ENCODE measurements at regions not wholly inside any gene's neighbourhood (a gene's known extent, or its start where the extent isn't known, plus 50 kb on each side); places are given as distances from the start of the nearest gene placed in this dataset.

DNA sequence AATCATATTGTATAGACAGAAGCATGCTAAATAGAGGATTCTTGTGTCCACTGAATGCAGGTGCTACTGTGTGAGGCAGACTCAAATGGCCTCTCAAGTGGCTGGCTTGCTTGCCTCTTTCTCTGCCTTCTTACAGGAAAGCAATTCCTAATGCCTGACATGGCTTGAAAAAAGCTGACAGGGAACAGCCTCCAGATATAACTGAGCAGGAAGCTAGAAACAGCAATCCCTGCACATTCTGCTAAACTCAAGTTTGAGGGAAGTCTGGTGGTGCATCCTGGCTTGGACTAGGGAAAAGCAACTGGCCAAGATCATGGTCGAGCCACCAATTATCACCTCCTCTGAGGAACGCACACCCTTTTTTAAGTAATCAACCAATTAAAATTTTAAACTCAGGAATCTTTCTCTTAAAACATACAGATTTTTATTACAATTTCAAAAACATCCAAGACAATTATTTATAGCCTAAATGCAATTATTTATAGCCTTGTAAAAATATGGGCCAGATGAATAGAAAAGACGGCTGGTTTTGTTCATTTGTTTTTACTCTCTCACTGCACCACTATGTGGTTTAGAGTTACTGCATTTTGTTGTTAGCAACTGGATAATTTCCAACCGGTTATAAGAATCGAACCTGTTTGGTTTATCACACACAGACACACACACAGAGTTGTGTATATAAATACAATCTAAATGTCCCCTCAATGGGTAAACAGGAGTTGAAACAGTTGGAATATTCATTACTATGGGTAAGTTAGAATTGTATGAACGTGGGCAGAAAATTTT, 290.9 kb upstream of the ANKRD55 start:
- 78% methylated on average over 6 of the region's 6 CpGs for WGBS (ENCODE audit: insufficient coverage, low coverage, low lambda C conversion rate, missing lambda C conversion rate)
- H3K9me3 ChIP-seq: no peaks in the 10 kb centered on the region
- no peak for DNase-seq
- peak; percentile 24 to 38 (median 32) for ATAC-seq
- intact Hi-C loops (cut with DNase I): no loop called here
- TF ChIP-seq POLR2A (IDR thresholded peaks at IDR 0.05): no peak
- TF ChIP-seq, protein P1, sequence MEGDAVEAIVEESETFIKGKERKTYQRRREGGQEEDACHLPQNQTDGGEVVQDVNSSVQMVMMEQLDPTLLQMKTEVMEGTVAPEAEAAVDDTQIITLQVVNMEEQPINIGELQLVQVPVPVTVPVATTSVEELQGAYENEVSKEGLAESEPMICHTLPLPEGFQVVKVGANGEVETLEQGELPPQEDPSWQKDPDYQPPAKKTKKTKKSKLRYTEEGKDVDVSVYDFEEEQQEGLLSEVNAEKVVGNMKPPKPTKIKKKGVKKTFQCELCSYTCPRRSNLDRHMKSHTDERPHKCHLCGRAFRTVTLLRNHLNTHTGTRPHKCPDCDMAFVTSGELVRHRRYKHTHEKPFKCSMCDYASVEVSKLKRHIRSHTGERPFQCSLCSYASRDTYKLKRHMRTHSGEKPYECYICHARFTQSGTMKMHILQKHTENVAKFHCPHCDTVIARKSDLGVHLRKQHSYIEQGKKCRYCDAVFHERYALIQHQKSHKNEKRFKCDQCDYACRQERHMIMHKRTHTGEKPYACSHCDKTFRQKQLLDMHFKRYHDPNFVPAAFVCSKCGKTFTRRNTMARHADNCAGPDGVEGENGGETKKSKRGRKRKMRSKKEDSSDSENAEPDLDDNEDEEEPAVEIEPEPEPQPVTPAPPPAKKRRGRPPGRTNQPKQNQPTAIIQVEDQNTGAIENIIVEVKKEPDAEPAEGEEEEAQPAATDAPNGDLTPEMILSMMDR (IDR thresholded peaks at IDR 0.05): no peak
- H3K36me3 ChIP-seq: no peaks in the 10 kb centered on the region
- H3K27ac ChIP-seq: peak overlapping the region in 1 of 3 donors; percentile 47
- H3K4me3 ChIP-seq: no peak overlapping the region
- H3K27me3 ChIP-seq: no peaks in the 10 kb centered on the region
- peaks cover 0 to 18% (median 0%) of the 10 kb centered on the region in 4 donors for H3K4me1 ChIP-seq

DNA sequence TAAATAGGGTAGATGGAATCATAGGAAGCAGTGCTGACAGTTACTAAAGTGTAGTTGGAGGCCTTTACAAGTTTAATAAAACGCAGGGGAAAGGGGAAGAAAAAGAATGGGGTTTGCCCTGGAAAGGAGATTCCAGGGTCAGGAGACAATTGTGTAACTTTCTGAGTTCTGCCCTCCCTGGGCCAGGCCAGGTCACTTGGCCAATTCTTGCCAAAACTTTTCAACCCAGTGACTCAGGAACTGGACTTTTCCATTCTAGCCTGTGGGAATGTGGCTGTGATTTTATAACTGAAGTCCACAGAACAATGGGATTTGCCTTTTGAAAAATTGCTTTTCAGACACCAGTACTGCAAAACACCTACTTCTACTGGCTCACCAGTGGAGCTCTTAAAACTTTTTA, 289.8 kb upstream of the ANKRD55 start:
- Histone ChIP-seq H3K4me3 (no peak overlapping the region), H3K27ac (peak overlapping the region in 1 of 3 donors; percentile 47), H3K9me3 (no peaks in the 10 kb centered on the region), H3K27me3 (no peaks in the 10 kb centered on the region), H3K4me1 (peaks cover 0 to 18% (median 0%) of the 10 kb centered on the region in 4 donors), H3K36me3 (no peaks in the 10 kb centered on the region)
- WGBS (ENCODE audit: insufficient coverage, low coverage, low lambda C conversion rate, missing lambda C conversion rate): 0% methylated on average over 1 of the region's 1 CpG
- TF ChIP-seq, protein P1 (IDR thresholded peaks at IDR 0.05): no peak
- intact Hi-C loops (cut with DNase I): no loop called here
- ATAC-seq: peak; percentile 84 to 97 (median 96)
- DNase-seq: peak; percentile 43 to 75 (median 66)

DNA sequence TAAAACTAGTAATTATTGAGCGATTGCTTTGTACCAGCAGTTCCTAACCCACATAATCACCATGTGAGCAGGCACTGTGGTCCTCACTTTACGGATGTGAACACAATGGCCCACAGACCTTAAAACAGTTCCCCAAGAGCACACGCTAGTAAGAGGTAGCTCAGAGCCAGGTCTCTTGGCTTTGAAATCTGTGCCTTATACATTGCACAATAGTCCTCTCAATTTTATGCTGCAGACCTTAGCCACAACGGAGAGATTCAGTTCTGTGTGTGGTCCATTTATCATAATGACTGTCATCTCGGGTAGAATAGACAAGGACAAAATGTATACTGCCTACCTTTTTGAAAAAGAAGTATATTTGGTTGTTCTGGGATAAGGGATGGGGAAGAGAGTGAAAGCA, 289.0 kb upstream of the ANKRD55 start:
- no peak overlapping the region for H3K27ac ChIP-seq
- intact Hi-C loops (cut with DNase I): no loop called here
- 45% methylated on average over 5 of the region's 5 CpGs for WGBS (ENCODE audit: insufficient coverage, low coverage, low lambda C conversion rate, missing lambda C conversion rate)
- no peak overlapping the region for H3K4me3 ChIP-seq
- TF ChIP-seq, protein P1 (IDR thresholded peaks at IDR 0.05): no peak
- no peak for TF ChIP-seq POLR2A (IDR thresholded peaks at IDR 0.05)
- H3K9me3 ChIP-seq: no peaks in the 10 kb centered on the region
- ATAC-seq (peak in 2 of 4 donors; percentile 13 to 41), DNase-seq (no peak)
- H3K36me3 ChIP-seq: no peaks in the 10 kb centered on the region
- no peaks in the 10 kb centered on the region for H3K27me3 ChIP-seq
- H3K4me1 ChIP-seq: peaks cover 0 to 20% (median 2%) of the 10 kb centered on the region in 4 donors

DNA sequence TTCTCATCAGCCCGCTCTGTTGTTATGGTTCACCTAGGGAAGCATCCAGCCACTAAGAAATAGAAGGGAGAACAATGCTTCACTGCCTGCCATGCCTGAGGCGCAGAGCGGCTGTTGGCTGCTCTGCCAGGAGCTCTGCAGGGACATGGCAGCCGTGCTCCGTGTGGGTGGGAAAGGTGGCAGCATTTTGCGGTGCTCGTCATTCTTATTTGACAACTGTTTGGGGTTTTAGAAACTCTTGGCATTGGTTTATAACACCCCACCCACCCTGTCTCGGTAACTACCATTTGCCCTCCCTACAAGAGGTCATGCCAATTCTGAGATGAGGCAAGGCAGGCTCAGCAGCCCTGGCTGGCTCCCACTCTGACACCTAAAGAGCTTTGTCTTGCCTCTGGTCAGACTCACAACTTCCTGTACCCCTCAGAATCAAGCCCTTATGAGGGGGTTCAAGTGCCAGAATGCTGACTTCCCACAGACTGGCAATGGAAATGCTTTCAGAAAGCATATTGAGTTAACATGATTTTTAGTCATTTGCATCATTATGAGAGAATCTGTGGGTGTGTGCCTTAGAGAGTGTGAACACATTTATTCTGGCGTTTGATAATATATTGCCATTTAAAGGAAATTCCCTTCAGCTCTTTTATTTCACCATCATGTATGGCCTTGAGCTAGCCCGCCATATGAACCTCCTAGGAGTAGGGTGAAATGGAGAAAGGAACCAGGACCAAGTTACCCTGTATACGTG, 288.0 kb upstream of the ANKRD55 start:
- no peaks in the 10 kb centered on the region for H3K27me3 ChIP-seq
- ATAC-seq (no peak), DNase-seq (no peak)
- H3K4me1 ChIP-seq: peaks cover 0 to 29% (median 6%) of the 10 kb centered on the region in 4 donors
- no peak overlapping the region for H3K27ac ChIP-seq
- intact Hi-C loops (cut with DNase I): no loop called here
- no peak for TF ChIP-seq POLR2A (IDR thresholded peaks at IDR 0.05)
- TF ChIP-seq, protein P1 (IDR thresholded peaks at IDR 0.05): no peak
- H3K9me3 ChIP-seq: no peaks in the 10 kb centered on the region
- 94% methylated on average over 5 of the region's 11 CpGs for WGBS (ENCODE audit: insufficient coverage, low coverage, low lambda C conversion rate, missing lambda C conversion rate)
- H3K4me3 ChIP-seq: no peak overlapping the region
- no peaks in the 10 kb centered on the region for H3K36me3 ChIP-seq

Measured in right lobe of liver (tissue), 6 donors.